ENCODE measurements at regions not wholly inside any gene's neighbourhood (a gene's known extent, or its start where the extent isn't known, plus 50 kb on each side); places are given as distances from the start of the nearest gene placed in this dataset.

DNA sequence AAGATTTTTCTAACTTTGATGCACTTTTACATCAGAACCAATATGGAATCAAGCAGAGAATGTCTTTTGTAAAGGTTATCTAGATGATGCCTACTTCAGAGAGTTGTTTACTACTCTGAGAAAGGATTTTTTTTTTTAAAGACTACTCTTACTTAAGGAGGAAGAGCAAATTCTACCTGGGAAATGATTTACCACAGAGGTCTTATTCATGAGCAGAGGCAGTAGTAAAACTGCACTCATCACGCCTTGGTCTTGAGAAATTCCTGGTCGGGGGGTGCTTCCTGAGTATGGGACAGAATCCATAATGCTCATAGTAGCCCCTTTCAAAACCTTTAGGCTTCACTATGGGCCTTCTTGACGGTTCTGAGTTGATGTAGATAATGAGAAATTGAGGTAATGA lies 241.8 kb upstream of the PREP start:
- no peak for ATAC-seq
- TF ChIP-seq ZNF70 (CRISPR knock-in tag; IDR thresholded peaks at IDR 0.05) = no peak
- no peak for TF ChIP-seq RARB (CRISPR knock-in tag; IDR thresholded peaks at IDR 0.05)
- TF ChIP-seq, protein P1, sequence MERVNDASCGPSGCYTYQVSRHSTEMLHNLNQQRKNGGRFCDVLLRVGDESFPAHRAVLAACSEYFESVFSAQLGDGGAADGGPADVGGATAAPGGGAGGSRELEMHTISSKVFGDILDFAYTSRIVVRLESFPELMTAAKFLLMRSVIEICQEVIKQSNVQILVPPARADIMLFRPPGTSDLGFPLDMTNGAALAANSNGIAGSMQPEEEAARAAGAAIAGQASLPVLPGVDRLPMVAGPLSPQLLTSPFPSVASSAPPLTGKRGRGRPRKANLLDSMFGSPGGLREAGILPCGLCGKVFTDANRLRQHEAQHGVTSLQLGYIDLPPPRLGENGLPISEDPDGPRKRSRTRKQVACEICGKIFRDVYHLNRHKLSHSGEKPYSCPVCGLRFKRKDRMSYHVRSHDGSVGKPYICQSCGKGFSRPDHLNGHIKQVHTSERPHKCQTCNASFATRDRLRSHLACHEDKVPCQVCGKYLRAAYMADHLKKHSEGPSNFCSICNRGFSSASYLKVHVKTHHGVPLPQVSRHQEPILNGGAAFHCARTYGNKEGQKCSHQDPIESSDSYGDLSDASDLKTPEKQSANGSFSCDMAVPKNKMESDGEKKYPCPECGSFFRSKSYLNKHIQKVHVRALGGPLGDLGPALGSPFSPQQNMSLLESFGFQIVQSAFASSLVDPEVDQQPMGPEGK (CRISPR knock-in tag; IDR thresholded peaks at IDR 0.05; ENCODE audit: borderline replicate concordance) = no peak

DNA sequence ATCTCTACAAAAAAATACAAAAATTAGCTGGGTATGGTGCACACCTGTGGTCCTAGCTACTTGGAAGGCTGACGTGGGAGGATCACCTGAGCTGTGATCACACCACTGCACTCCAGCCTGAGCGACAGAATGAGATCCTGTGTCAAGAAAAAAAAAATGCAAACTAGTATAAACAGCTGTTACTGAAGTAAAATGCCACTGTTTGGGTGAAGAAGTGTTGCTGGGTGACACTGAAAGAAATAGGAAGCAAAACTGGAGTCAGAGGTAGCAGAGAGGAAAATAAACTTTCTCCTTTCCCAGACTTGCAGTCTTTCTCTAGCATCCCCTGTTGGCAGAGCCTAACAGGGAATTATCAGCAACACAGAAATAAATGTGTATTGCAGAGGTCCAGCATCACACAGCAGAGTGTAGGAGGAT lies 241.2 kb upstream of the PREP start:
- TF ChIP-seq, protein P1 (CRISPR knock-in tag; IDR thresholded peaks at IDR 0.05; ENCODE audit: borderline replicate concordance) = no peak
- no peak for TF ChIP-seq SNAI2 (CRISPR knock-in tag; IDR thresholded peaks at IDR 0.05)
- TF ChIP-seq CSDC2 (CRISPR knock-in tag; IDR thresholded peaks at IDR 0.05) = no peak
- TF ChIP-seq, protein P2, sequence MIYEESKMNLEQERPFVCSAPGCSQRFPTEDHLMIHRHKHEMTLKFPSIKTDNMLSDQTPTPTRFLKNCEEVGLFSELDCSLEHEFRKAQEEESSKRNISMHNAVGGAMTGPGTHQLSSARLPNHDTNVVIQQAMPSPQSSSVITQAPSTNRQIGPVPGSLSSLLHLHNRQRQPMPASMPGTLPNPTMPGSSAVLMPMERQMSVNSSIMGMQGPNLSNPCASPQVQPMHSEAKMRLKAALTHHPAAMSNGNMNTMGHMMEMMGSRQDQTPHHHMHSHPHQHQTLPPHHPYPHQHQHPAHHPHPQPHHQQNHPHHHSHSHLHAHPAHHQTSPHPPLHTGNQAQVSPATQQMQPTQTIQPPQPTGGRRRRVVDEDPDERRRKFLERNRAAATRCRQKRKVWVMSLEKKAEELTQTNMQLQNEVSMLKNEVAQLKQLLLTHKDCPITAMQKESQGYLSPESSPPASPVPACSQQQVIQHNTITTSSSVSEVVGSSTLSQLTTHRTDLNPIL (CRISPR knock-in tag; IDR thresholded peaks at IDR 0.05; ENCODE audit: low read depth) = no peak
- TF ChIP-seq TCF4 (CRISPR knock-in tag; IDR thresholded peaks at IDR 0.05; ENCODE audit: borderline replicate concordance) = no peak
- ATAC-seq = no peak

DNA sequence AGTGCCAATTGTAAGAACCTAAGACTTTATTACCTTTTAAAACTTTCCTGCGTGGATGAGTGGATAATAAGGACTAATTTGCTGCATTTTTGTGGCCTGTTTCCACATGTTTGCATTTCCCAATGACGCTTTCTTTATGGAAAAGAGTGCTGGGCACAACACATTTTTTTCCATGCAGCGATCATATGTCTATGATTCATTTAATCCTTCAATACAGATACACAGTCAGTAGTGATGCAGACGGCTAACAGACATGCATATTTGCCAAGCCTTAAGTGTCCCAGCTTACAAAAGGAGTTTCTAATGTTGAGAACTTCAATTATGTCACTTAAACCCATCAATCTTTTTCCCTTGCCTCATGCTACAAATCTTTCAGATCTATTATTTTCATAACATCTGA lies 239.8 kb upstream of the PREP start:
- TF ChIP-seq TCF4 (CRISPR knock-in tag; IDR thresholded peaks at IDR 0.05; ENCODE audit: borderline replicate concordance) (no peak), ARNTL (CRISPR knock-in tag; IDR thresholded peaks at IDR 0.05; ENCODE audit: borderline replicate concordance, low read depth) (no peak), ZNF70 (CRISPR knock-in tag; IDR thresholded peaks at IDR 0.05) (no peak), ESRRG (CRISPR knock-in tag; IDR thresholded peaks at IDR 0.05) (no peak), ISL1 (CRISPR knock-in tag; IDR thresholded peaks at IDR 0.05) (no peak), PPARA (CRISPR knock-in tag; IDR thresholded peaks at IDR 0.05; ENCODE audit: borderline replicate concordance) (no peak), ZC3H10 (CRISPR knock-in tag; IDR thresholded peaks at IDR 0.05) (no peak), BACH2 (CRISPR knock-in tag; IDR thresholded peaks at IDR 0.05; ENCODE audit: borderline replicate concordance) (no peak), ZFP3 (CRISPR knock-in tag; IDR thresholded peaks at IDR 0.05) (no peak), ZNF8 (CRISPR knock-in tag; IDR thresholded peaks at IDR 0.05) (no peak), ZFP30 (CRISPR knock-in tag; IDR thresholded peaks at IDR 0.05) (no peak), RARB (CRISPR knock-in tag; IDR thresholded peaks at IDR 0.05) (no peak), ZNF565 (CRISPR knock-in tag; conservative IDR thresholded peaks at IDR 0.05; ENCODE audit: low read depth) (no peak), CSDC2 (CRISPR knock-in tag; IDR thresholded peaks at IDR 0.05) (no peak), OSR1 (CRISPR knock-in tag; IDR thresholded peaks at IDR 0.05) (no peak), SNAI2 (CRISPR knock-in tag; IDR thresholded peaks at IDR 0.05) (no peak)
- TF ChIP-seq, protein P1 (CRISPR knock-in tag; IDR thresholded peaks at IDR 0.05; ENCODE audit: borderline replicate concordance) = no peak
- TF ChIP-seq, protein P2 (CRISPR knock-in tag; IDR thresholded peaks at IDR 0.05; ENCODE audit: low read depth) = no peak
- TF ChIP-seq, protein P3, sequence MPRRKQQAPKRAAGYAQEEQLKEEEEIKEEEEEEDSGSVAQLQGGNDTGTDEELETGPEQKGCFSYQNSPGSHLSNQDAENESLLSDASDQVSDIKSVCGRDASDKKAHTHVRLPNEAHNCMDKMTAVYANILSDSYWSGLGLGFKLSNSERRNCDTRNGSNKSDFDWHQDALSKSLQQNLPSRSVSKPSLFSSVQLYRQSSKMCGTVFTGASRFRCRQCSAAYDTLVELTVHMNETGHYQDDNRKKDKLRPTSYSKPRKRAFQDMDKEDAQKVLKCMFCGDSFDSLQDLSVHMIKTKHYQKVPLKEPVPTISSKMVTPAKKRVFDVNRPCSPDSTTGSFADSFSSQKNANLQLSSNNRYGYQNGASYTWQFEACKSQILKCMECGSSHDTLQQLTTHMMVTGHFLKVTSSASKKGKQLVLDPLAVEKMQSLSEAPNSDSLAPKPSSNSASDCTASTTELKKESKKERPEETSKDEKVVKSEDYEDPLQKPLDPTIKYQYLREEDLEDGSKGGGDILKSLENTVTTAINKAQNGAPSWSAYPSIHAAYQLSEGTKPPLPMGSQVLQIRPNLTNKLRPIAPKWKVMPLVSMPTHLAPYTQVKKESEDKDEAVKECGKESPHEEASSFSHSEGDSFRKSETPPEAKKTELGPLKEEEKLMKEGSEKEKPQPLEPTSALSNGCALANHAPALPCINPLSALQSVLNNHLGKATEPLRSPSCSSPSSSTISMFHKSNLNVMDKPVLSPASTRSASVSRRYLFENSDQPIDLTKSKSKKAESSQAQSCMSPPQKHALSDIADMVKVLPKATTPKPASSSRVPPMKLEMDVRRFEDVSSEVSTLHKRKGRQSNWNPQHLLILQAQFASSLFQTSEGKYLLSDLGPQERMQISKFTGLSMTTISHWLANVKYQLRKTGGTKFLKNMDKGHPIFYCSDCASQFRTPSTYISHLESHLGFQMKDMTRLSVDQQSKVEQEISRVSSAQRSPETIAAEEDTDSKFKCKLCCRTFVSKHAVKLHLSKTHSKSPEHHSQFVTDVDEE (CRISPR knock-in tag; IDR thresholded peaks at IDR 0.05) = no peak
- TF ChIP-seq, protein P4, sequence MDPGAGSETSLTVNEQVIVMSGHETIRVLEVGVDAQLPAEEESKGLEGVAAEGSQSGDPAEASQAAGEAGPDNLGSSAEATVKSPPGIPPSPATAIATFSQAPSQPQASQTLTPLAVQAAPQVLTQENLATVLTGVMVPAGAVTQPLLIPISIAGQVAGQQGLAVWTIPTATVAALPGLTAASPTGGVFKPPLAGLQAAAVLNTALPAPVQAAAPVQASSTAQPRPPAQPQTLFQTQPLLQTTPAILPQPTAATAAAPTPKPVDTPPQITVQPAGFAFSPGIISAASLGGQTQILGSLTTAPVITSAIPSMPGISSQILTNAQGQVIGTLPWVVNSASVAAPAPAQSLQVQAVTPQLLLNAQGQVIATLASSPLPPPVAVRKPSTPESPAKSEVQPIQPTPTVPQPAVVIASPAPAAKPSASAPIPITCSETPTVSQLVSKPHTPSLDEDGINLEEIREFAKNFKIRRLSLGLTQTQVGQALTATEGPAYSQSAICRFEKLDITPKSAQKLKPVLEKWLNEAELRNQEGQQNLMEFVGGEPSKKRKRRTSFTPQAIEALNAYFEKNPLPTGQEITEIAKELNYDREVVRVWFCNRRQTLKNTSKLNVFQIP (CRISPR knock-in tag; IDR thresholded peaks at IDR 0.05; ENCODE audit: borderline replicate concordance, low read depth) = no peak
- peak; percentile 46; the same call in 1 of the 3 replicates for ATAC-seq

All from SK-N-SH treated with all-trans-retinoic acid at 6 μM for 48 hours (cell line).